ENCODE measurements at regions not wholly inside any gene's neighbourhood (a gene's known extent, or its start where the extent isn't known, plus 50 kb on each side); places are given as distances from the start of the nearest gene placed in this dataset.

- Histone ChIP-seq H3K4me3 (ENCODE audit: low read length in 3 of 3) (no peak overlapping the region), H3K36me3 (ENCODE audit: control insufficient read depth in 2 of 3, insufficient read depth in 3 of 3, low read length in 3 of 3) (no peaks in the 10 kb centered on the region), H3K27ac (ENCODE audit: low read depth in 2 of 2, low read length in 2 of 2) (no peak overlapping the region), H3K27me3 (ENCODE audit: control insufficient read depth, insufficient read depth, low read length) (no peaks in the 10 kb centered on the region), H3K9ac (ENCODE audit: low read length in 3 of 3) (no peak overlapping the region), H3K9me3 (ENCODE audit: control insufficient read depth in 2 of 3, insufficient read depth in 1 of 3, low read length in 3 of 3) (peaks cover 0 to 4% (median 2%) of the 10 kb centered on the region in 3 donors), H3K4me1 (ENCODE audit: control insufficient read depth in 2 of 3, insufficient read depth in 2 of 3, low read depth in 1 of 3, low read length in 3 of 3) (no peaks in the 10 kb centered on the region)
- FAIRE-seq (no peak), DNase-seq (no peak)
- TF ChIP-seq CTCF (IDR thresholded peaks at IDR 0.05; ENCODE audit: borderline replicate concordance, extremely low read depth, insufficient read depth): no peak
- intact Hi-C loops (cut with DNase I): no loop called here
Measured at GRCh38 chr18:38186491-38186890, 620.9 kb upstream of the CELF4 start.

- no peak overlapping the region for H3K4me3 ChIP-seq (ENCODE audit: low read length in 3 of 3)
- no peak overlapping the region for H3K9ac ChIP-seq (ENCODE audit: low read length in 3 of 3)
- no peak overlapping the region for H3K27ac ChIP-seq (ENCODE audit: low read depth in 2 of 2, low read length in 2 of 2)
- no peaks in the 10 kb centered on the region for H3K9me3 ChIP-seq (ENCODE audit: control insufficient read depth in 2 of 3, insufficient read depth in 1 of 3, low read length in 3 of 3)
- H3K27me3 ChIP-seq (ENCODE audit: control insufficient read depth, insufficient read depth, low read length): no peaks in the 10 kb centered on the region
- no peaks in the 10 kb centered on the region for H3K36me3 ChIP-seq (ENCODE audit: control insufficient read depth in 2 of 3, insufficient read depth in 3 of 3, low read length in 3 of 3)
- H3K4me1 ChIP-seq (ENCODE audit: control insufficient read depth in 2 of 3, insufficient read depth in 2 of 3, low read depth in 1 of 3, low read length in 3 of 3): no peaks in the 10 kb centered on the region
- no peak for TF ChIP-seq CTCF (IDR thresholded peaks at IDR 0.05; ENCODE audit: borderline replicate concordance, extremely low read depth, insufficient read depth)
- FAIRE-seq: no peak
- intact Hi-C loops (cut with DNase I): no loop called here
- DNase-seq: peak in 2 of 5 donors; percentile 17 to 24
Measured at GRCh38 chr18:38174594-38174993, 609.0 kb upstream of the CELF4 start.

GRCh38 chr18:38174173-38174572 lies 608.6 kb upstream of the CELF4 start:
- intact Hi-C loops (cut with DNase I): no loop called here
- no peak for TF ChIP-seq CTCF (IDR thresholded peaks at IDR 0.05; ENCODE audit: borderline replicate concordance, extremely low read depth, insufficient read depth)
- Histone ChIP-seq H3K27ac (ENCODE audit: low read depth in 2 of 2, low read length in 2 of 2) (no peak overlapping the region), H3K9ac (ENCODE audit: low read length in 3 of 3) (no peak overlapping the region), H3K4me3 (ENCODE audit: low read length in 3 of 3) (no peak overlapping the region), H3K9me3 (ENCODE audit: control insufficient read depth in 2 of 3, insufficient read depth in 1 of 3, low read length in 3 of 3) (no peaks in the 10 kb centered on the region), H3K36me3 (ENCODE audit: control insufficient read depth in 2 of 3, insufficient read depth in 3 of 3, low read length in 3 of 3) (no peaks in the 10 kb centered on the region), H3K4me1 (ENCODE audit: control insufficient read depth in 2 of 3, insufficient read depth in 2 of 3, low read depth in 1 of 3, low read length in 3 of 3) (no peaks in the 10 kb centered on the region), H3K27me3 (ENCODE audit: control insufficient read depth, insufficient read depth, low read length) (no peaks in the 10 kb centered on the region)
- FAIRE-seq (no peak), DNase-seq (no peak)

- intact Hi-C loops (cut with DNase I): no loop called here
- no peak overlapping the region for H3K4me3 ChIP-seq (ENCODE audit: low read length in 3 of 3)
- H3K9me3 ChIP-seq (ENCODE audit: control insufficient read depth in 2 of 3, insufficient read depth in 1 of 3, low read length in 3 of 3): no peaks in the 10 kb centered on the region
- no peak overlapping the region for H3K27ac ChIP-seq (ENCODE audit: low read depth in 2 of 2, low read length in 2 of 2)
- H3K9ac ChIP-seq (ENCODE audit: low read length in 3 of 3): no peak overlapping the region
- FAIRE-seq: no peak
- H3K27me3 ChIP-seq (ENCODE audit: control insufficient read depth, insufficient read depth, low read length): no peaks in the 10 kb centered on the region
- no peak for DNase-seq
- no peaks in the 10 kb centered on the region for H3K36me3 ChIP-seq (ENCODE audit: control insufficient read depth in 2 of 3, insufficient read depth in 3 of 3, low read length in 3 of 3)
- TF ChIP-seq CTCF (IDR thresholded peaks at IDR 0.05; ENCODE audit: borderline replicate concordance, extremely low read depth, insufficient read depth): no peak
- no peaks in the 10 kb centered on the region for H3K4me1 ChIP-seq (ENCODE audit: control insufficient read depth in 2 of 3, insufficient read depth in 2 of 3, low read depth in 1 of 3, low read length in 3 of 3)
Measured at GRCh38 chr18:38170845-38171244, 605.2 kb upstream of the CELF4 start.
